ENCODE measurements at regions not wholly inside any gene's neighbourhood (a gene's known extent, or its start where the extent isn't known, plus 50 kb on each side); places are given as distances from the start of the nearest gene placed in this dataset.

GRCh38 chrY:13168257-13168656 lies 263.6 kb downstream of the DDX3Y start:
- no peak for TF ChIP-seq ZNF30 (CRISPR knock-in tag; IDR thresholded peaks at IDR 0.05)
- no peak for TF ChIP-seq TAF1 (CRISPR knock-in tag; IDR thresholded peaks at IDR 0.05)
- no peak for TF ChIP-seq CBX5 (CRISPR knock-in tag; IDR thresholded peaks at IDR 0.05; ENCODE audit: borderline replicate concordance)
- TF ChIP-seq SUZ12 (IDR thresholded peaks at IDR 0.05; ENCODE audit: low read depth, low read length), result no peak
- TF ChIP-seq, protein P1, sequence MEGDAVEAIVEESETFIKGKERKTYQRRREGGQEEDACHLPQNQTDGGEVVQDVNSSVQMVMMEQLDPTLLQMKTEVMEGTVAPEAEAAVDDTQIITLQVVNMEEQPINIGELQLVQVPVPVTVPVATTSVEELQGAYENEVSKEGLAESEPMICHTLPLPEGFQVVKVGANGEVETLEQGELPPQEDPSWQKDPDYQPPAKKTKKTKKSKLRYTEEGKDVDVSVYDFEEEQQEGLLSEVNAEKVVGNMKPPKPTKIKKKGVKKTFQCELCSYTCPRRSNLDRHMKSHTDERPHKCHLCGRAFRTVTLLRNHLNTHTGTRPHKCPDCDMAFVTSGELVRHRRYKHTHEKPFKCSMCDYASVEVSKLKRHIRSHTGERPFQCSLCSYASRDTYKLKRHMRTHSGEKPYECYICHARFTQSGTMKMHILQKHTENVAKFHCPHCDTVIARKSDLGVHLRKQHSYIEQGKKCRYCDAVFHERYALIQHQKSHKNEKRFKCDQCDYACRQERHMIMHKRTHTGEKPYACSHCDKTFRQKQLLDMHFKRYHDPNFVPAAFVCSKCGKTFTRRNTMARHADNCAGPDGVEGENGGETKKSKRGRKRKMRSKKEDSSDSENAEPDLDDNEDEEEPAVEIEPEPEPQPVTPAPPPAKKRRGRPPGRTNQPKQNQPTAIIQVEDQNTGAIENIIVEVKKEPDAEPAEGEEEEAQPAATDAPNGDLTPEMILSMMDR (CRISPR knock-in tag; IDR thresholded peaks at IDR 0.05), result no peak
- TF ChIP-seq, protein P2, sequence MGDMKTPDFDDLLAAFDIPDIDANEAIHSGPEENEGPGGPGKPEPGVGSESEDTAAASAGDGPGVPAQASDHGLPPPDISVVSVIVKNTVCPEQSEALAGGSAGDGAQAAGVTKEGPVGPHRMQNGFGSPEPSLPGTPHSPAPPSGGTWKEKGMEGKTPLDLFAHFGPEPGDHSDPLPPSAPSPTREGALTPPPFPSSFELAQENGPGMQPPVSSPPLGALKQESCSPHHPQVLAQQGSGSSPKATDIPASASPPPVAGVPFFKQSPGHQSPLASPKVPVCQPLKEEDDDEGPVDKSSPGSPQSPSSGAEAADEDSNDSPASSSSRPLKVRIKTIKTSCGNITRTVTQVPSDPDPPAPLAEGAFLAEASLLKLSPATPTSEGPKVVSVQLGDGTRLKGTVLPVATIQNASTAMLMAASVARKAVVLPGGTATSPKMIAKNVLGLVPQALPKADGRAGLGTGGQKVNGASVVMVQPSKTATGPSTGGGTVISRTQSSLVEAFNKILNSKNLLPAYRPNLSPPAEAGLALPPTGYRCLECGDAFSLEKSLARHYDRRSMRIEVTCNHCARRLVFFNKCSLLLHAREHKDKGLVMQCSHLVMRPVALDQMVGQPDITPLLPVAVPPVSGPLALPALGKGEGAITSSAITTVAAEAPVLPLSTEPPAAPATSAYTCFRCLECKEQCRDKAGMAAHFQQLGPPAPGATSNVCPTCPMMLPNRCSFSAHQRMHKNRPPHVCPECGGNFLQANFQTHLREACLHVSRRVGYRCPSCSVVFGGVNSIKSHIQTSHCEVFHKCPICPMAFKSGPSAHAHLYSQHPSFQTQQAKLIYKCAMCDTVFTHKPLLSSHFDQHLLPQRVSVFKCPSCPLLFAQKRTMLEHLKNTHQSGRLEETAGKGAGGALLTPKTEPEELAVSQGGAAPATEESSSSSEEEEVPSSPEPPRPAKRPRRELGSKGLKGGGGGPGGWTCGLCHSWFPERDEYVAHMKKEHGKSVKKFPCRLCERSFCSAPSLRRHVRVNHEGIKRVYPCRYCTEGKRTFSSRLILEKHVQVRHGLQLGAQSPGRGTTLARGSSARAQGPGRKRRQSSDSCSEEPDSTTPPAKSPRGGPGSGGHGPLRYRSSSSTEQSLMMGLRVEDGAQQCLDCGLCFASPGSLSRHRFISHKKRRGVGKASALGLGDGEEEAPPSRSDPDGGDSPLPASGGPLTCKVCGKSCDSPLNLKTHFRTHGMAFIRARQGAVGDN (CRISPR knock-in tag; IDR thresholded peaks at IDR 0.05), result no peak
- no peak for TF ChIP-seq ZNF274 (CRISPR knock-in tag; IDR thresholded peaks at IDR 0.05)
